GM12864 (cell line): ENCODE measurements at regions not wholly inside any gene's neighbourhood (a gene's known extent, or its start where the extent isn't known, plus 50 kb on each side); places are given as distances from the start of the nearest gene placed in this dataset.

ENCODE experiments used
- DNase-seq: peaks from one replicate; pipeline ENCODE4 v3.0.0-alpha.2; 2011; ENCODE audit warnings: low read depth
- H3K4me3 ChIP-seq: 2 replicates; pipeline ENCODE4 v1.5.1; 2011; ENCODE audit warnings: mild to moderate bottlenecking, low read depth, low read length, control low read depth
- CTCF ChIP-seq: IDR thresholded peaks from 2 replicates; pipeline ENCODE4 v1.5.1; 2011; ENCODE audit warnings: low read depth, mild to moderate bottlenecking, moderate library complexity, low read length, control low read depth, inconsistent platforms; ENCODE audit errors: missing control alignments

- no peak for DNase-seq
- no peak for TF ChIP-seq CTCF
- H3K4me3 ChIP-seq: no peak overlapping the region
Measured at GRCh38 chr14:85040046-85040685, 489.8 kb upstream of the FLRT2 start.

GRCh38 chr14:85041618-85042017 is 488.3 kb upstream of the FLRT2 start:
- H3K4me3 ChIP-seq: no peak overlapping the region
- DNase-seq: no peak
- TF ChIP-seq CTCF: no peak

GRCh38 chr14:85042301-85042700 is 487.6 kb upstream of the FLRT2 start:
- H3K4me3 ChIP-seq: no peak overlapping the region
- DNase-seq: no peak
- TF ChIP-seq CTCF: no peak

GRCh38 chr14:85050180-85050579 is 479.8 kb upstream of the FLRT2 start:
- TF ChIP-seq CTCF: no peak
- H3K4me3 ChIP-seq: no peak overlapping the region
- DNase-seq: no peak

GRCh38 chr14:85052646-85053045 is 477.3 kb upstream of the FLRT2 start:
- H3K4me3 ChIP-seq: no peak overlapping the region
- no peak for TF ChIP-seq CTCF
- no peak for DNase-seq

GRCh38 chr14:85054178-85054577 is 475.8 kb upstream of the FLRT2 start:
- DNase-seq: no peak
- no peak overlapping the region for H3K4me3 ChIP-seq
- TF ChIP-seq CTCF: no peak

- TF ChIP-seq CTCF: no peak
- no peak overlapping the region for H3K4me3 ChIP-seq
- no peak for DNase-seq
Measured at GRCh38 chr14:85056267-85056666, 473.7 kb upstream of the FLRT2 start.
